ENCODE measurements at regions not wholly inside any gene's neighbourhood (a gene's known extent, or its start where the extent isn't known, plus 50 kb on each side); places are given as distances from the start of the nearest gene placed in this dataset.
A peak's percentile ranks its signal among the peaks of the same experiment; 100 is the strongest.
"Not testable (repeated sequence)": the region's sequence is repeated elsewhere in the genome, so short reads cannot be mapped to it uniquely, and the experiment has no call there.

GRCh38 chr3:189001559-189001958 lies 170.2 kb upstream of the TPRG1 start:
- H3K4me3 Mint-ChIP-seq: no peak overlapping the region
- H3K27me3 Mint-ChIP-seq (ENCODE audit: low read depth): peaks cover 2% of the 10 kb centered on the region
- ATAC-seq (no peak), DNase-seq (no peak)
- H3K4me1 Mint-ChIP-seq (ENCODE audit: low read depth): no peaks in the 10 kb centered on the region
- no peaks in the 10 kb centered on the region for H3K9me3 Mint-ChIP-seq
- no peaks in the 10 kb centered on the region for H3K36me3 Mint-ChIP-seq (ENCODE audit: insufficient read depth)

GRCh38 chr3:189003410-189003809 lies 168.4 kb upstream of the TPRG1 start:
- H3K36me3 Mint-ChIP-seq (ENCODE audit: insufficient read depth): no peaks in the 10 kb centered on the region
- no peaks in the 10 kb centered on the region for H3K9me3 Mint-ChIP-seq
- no peak for ATAC-seq
- H3K4me1 Mint-ChIP-seq (ENCODE audit: low read depth): no peaks in the 10 kb centered on the region
- DNase-seq: no peak
- peaks cover 2% of the 10 kb centered on the region for H3K27me3 Mint-ChIP-seq (ENCODE audit: low read depth)
- H3K4me3 Mint-ChIP-seq: no peak overlapping the region

- Mint-ChIP-seq H3K9me3 (peaks cover 22% of the 10 kb centered on the region), H3K4me1 (ENCODE audit: low read depth) (peaks cover 16% of the 10 kb centered on the region), H3K36me3 (ENCODE audit: insufficient read depth) (no peaks in the 10 kb centered on the region), H3K27me3 (ENCODE audit: low read depth) (peaks cover 5% of the 10 kb centered on the region), H3K4me3 (no peak overlapping the region)
- DNase-seq: no peak
- peak; percentile 37 to 65 for ATAC-seq
Measured at GRCh38 chr3:189013224-189013888, 158.4 kb upstream of the TPRG1 start.

GRCh38 chr3:189014526-189014925 lies 157.2 kb upstream of the TPRG1 start:
- Mint-ChIP-seq H3K27me3 (ENCODE audit: low read depth) (peaks cover 5% of the 10 kb centered on the region), H3K36me3 (ENCODE audit: insufficient read depth) (no peaks in the 10 kb centered on the region), H3K4me1 (ENCODE audit: low read depth) (peaks cover 16% of the 10 kb centered on the region), H3K4me3 (no peak overlapping the region), H3K9me3 (peaks cover 22% of the 10 kb centered on the region)
- ATAC-seq (no peak), DNase-seq (no peak)

- H3K4me3 Mint-ChIP-seq; H3K36me3 Mint-ChIP-seq (ENCODE audit: insufficient read depth); ATAC-seq; H3K9me3 Mint-ChIP-seq; DNase-seq; H3K4me1 Mint-ChIP-seq (ENCODE audit: low read depth): not testable (repeated sequence)
- peaks cover 15% of the 10 kb centered on the region for H3K27me3 Mint-ChIP-seq (ENCODE audit: low read depth)
Measured at GRCh38 chr3:189022576-189023466, 148.9 kb upstream of the TPRG1 start.

GRCh38 chr3:189025866-189026265 lies 145.9 kb upstream of the TPRG1 start:
- no peaks in the 10 kb centered on the region for H3K9me3 Mint-ChIP-seq
- DNase-seq (no peak), ATAC-seq (no peak)
- H3K27me3 Mint-ChIP-seq (ENCODE audit: low read depth): peaks cover 15% of the 10 kb centered on the region
- H3K4me1 Mint-ChIP-seq (ENCODE audit: low read depth): peaks cover 2% of the 10 kb centered on the region
- no peak overlapping the region for H3K4me3 Mint-ChIP-seq
- no peaks in the 10 kb centered on the region for H3K36me3 Mint-ChIP-seq (ENCODE audit: insufficient read depth)

GRCh38 chr3:189027626-189028155 lies 144.1 kb upstream of the TPRG1 start:
- DNase-seq: no peak
- Mint-ChIP-seq H3K36me3 (ENCODE audit: insufficient read depth) (no peaks in the 10 kb centered on the region), H3K9me3 (no peaks in the 10 kb centered on the region), H3K27me3 (ENCODE audit: low read depth) (peaks cover 15% of the 10 kb centered on the region), H3K4me3 (no peak overlapping the region), H3K4me1 (ENCODE audit: low read depth) (peaks cover 2% of the 10 kb centered on the region)
- no peak for ATAC-seq

GRCh38 chr3:189038773-189039745 lies 132.7 kb upstream of the TPRG1 start:
- Mint-ChIP-seq H3K4me3 (no peak overlapping the region), H3K4me1 (ENCODE audit: low read depth) (peaks cover 26% of the 10 kb centered on the region), H3K36me3 (ENCODE audit: insufficient read depth) (no peaks in the 10 kb centered on the region), H3K9me3 (no peaks in the 10 kb centered on the region), H3K27me3 (ENCODE audit: low read depth) (no peaks in the 10 kb centered on the region)
- DNase-seq (no peak), ATAC-seq (peak; percentile 76 to 79)

GRCh38 chr3:189040656-189041335 lies 131.0 kb upstream of the TPRG1 start:
- ATAC-seq: no peak
- H3K9me3 Mint-ChIP-seq: no peaks in the 10 kb centered on the region

GRCh38 chr3:189041482-189042090 lies 130.2 kb upstream of the TPRG1 start:
- Mint-ChIP-seq H3K4me3 (no peak overlapping the region), H3K4me1 (ENCODE audit: low read depth) (peaks cover 26% of the 10 kb centered on the region), H3K36me3 (ENCODE audit: insufficient read depth) (no peaks in the 10 kb centered on the region), H3K27me3 (ENCODE audit: low read depth) (no peaks in the 10 kb centered on the region), H3K9me3 (no peaks in the 10 kb centered on the region)
- ATAC-seq: peak; percentile 89 to 92
- peak; percentile 66 for DNase-seq

More at GRCh38 chr3:189040656-189041335, 131.0 kb upstream of the TPRG1 start:
- H3K4me1 Mint-ChIP-seq (ENCODE audit: low read depth): peaks cover 26% of the 10 kb centered on the region
- DNase-seq: no peak
- no peak overlapping the region for H3K4me3 Mint-ChIP-seq
- no peaks in the 10 kb centered on the region for H3K27me3 Mint-ChIP-seq (ENCODE audit: low read depth)
- H3K36me3 Mint-ChIP-seq (ENCODE audit: insufficient read depth): no peaks in the 10 kb centered on the region

- Mint-ChIP-seq H3K36me3 (ENCODE audit: insufficient read depth) (no peaks in the 10 kb centered on the region), H3K4me3 (no peak overlapping the region), H3K9me3 (no peaks in the 10 kb centered on the region), H3K4me1 (ENCODE audit: low read depth) (peaks cover 26% of the 10 kb centered on the region), H3K27me3 (ENCODE audit: low read depth) (no peaks in the 10 kb centered on the region)
- DNase-seq: no peak
- ATAC-seq: no peak
Measured at GRCh38 chr3:189042832-189043231, 128.9 kb upstream of the TPRG1 start.

GRCh38 chr3:189049458-189050236 lies 122.1 kb upstream of the TPRG1 start:
- Mint-ChIP-seq H3K27me3 (ENCODE audit: low read depth) (no peaks in the 10 kb centered on the region), H3K9me3 (no peaks in the 10 kb centered on the region), H3K36me3 (ENCODE audit: insufficient read depth) (no peaks in the 10 kb centered on the region), H3K4me3 (peak overlapping the region; percentile 2), H3K4me1 (ENCODE audit: low read depth) (peaks cover 19% of the 10 kb centered on the region)
- DNase-seq: no peak
- ATAC-seq: peak; percentile 48 to 81
